RWPE2 (cell line): ENCODE measurements at regions not wholly inside any gene's neighbourhood (a gene's known extent, or its start where the extent isn't known, plus 50 kb on each side); places are given as distances from the start of the nearest gene placed in this dataset.
A peak's percentile ranks its signal among the peaks of the same experiment; 100 is the strongest.
"Not testable (repeated sequence)": the region's sequence is repeated elsewhere in the genome, so short reads cannot be mapped to it uniquely, and the experiment has no call there.

Experiments used
- ATAC-seq: fragments of 200-7000 bp; cut with Tn5 transposase; 3 replicates; pipeline ENCODE4 v1.9.1; 2021; ENCODE audit warnings: low read depth
- DNase-seq: peaks from one replicate; pipeline ENCODE4 v3.0.0-alpha.2; 2020; ENCODE audit warnings: low spot score
- H3K27ac ChIP-seq: fragments of 450-650 bp; 2 replicates; pipeline ENCODE4 v1.5.1; 2017; ENCODE audit warnings: mild to moderate bottlenecking; ENCODE audit not compliant: poor library complexity, severe bottlenecking
- H3K27me3 ChIP-seq: fragments of 250-450 bp; sonication (Bioruptor Pico); 2 replicates; pipeline ENCODE4 v1.5.1; 2021; ENCODE audit warnings: mild to moderate bottlenecking, moderate library complexity; ENCODE audit not compliant: insufficient read depth, poor library complexity, severe bottlenecking
- H3K36me3 ChIP-seq: fragments of 250-450 bp; sonication (Bioruptor Pico); 2 replicates; pipeline ENCODE4 v1.5.1; 2020; ENCODE audit warnings: low read depth, mild to moderate bottlenecking, moderate library complexity
- H3K4me1 ChIP-seq: fragments of 250-450 bp; sonication (Bioruptor Pico); 2 replicates; pipeline ENCODE4 v1.5.1; 2021; ENCODE audit warnings: mild to moderate bottlenecking, moderate library complexity; ENCODE audit not compliant: insufficient read depth, poor library complexity, severe bottlenecking
- H3K4me3 ChIP-seq: fragments of 250-450 bp; sonication (Bioruptor Pico); 2 replicates; pipeline ENCODE4 v1.5.1; 2021; ENCODE audit warnings: mild to moderate bottlenecking, moderate library complexity; ENCODE audit not compliant: severe bottlenecking
- H3K9me3 ChIP-seq: fragments of 250-450 bp; sonication (Bioruptor Pico); 2 replicates; pipeline ENCODE4 v1.5.1; 2021; ENCODE audit warnings: mild to moderate bottlenecking, moderate library complexity; ENCODE audit not compliant: severe bottlenecking
- CTCF ChIP-seq: fragments of 450-650 bp; IDR thresholded peaks from one replicate; pipeline ENCODE4 v1.5.1; 2017; ENCODE audit warnings: mild to moderate bottlenecking, moderate library complexity; ENCODE audit not compliant: poor library complexity, severe bottlenecking

GRCh38 chr15:45802140-45802539 is 167.3 kb downstream of the SQOR start:
- Histone ChIP-seq H3K27ac (no peak overlapping the region), H3K4me1 (no peaks in the 10 kb centered on the region), H3K9me3 (no peaks in the 10 kb centered on the region), H3K36me3 (no peaks in the 10 kb centered on the region), H3K4me3 (no peak overlapping the region), H3K27me3 (no peaks in the 10 kb centered on the region)
- ATAC-seq (no peak), DNase-seq (no peak)
- TF ChIP-seq CTCF = peak; percentile 13

GRCh38 chr15:45804028-45804427 is 169.2 kb downstream of the SQOR start:
- no peaks in the 10 kb centered on the region for H3K27me3 ChIP-seq
- no peaks in the 10 kb centered on the region for H3K9me3 ChIP-seq
- no peaks in the 10 kb centered on the region for H3K4me1 ChIP-seq
- ATAC-seq (0 out of 3 replicates have a peak, but pooled peaks have one; percentile 11), DNase-seq (no peak)
- TF ChIP-seq CTCF = no peak
- H3K4me3 ChIP-seq = no peak overlapping the region
- no peak overlapping the region for H3K27ac ChIP-seq
- H3K36me3 ChIP-seq = no peaks in the 10 kb centered on the region

- TF ChIP-seq CTCF = no peak
- H3K4me3 ChIP-seq = no peak overlapping the region
- H3K4me1 ChIP-seq = no peaks in the 10 kb centered on the region
- ATAC-seq = no peak
- no peaks in the 10 kb centered on the region for H3K36me3 ChIP-seq
- no peak for DNase-seq
- H3K27me3 ChIP-seq = no peaks in the 10 kb centered on the region
- H3K27ac ChIP-seq = no peak overlapping the region
- H3K9me3 ChIP-seq = no peaks in the 10 kb centered on the region
Observed at GRCh38 chr15:45810201-45810600, 175.4 kb downstream of the SQOR start.

- Histone ChIP-seq H3K4me3 (no peak overlapping the region), H3K27me3 (peaks cover 5% of the 10 kb centered on the region), H3K36me3 (no peaks in the 10 kb centered on the region), H3K4me1 (no peaks in the 10 kb centered on the region), H3K27ac (no peak overlapping the region), H3K9me3 (peaks cover 2% of the 10 kb centered on the region)
- DNase-seq (no peak), ATAC-seq (no peak)
- no peak for TF ChIP-seq CTCF
Observed at GRCh38 chr15:45812200-45812599, 177.4 kb downstream of the SQOR start.

- H3K9me3 ChIP-seq, H3K36me3 ChIP-seq, H3K27me3 ChIP-seq, H3K4me3 ChIP-seq, DNase-seq, H3K27ac ChIP-seq, H3K4me1 ChIP-seq, ATAC-seq: not testable (repeated sequence)
Observed at GRCh38 chr15:45817578-45817977, 182.7 kb downstream of the SQOR start.
